ENCODE measurements at regions not wholly inside any gene's neighbourhood (a gene's known extent, or its start where the extent isn't known, plus 50 kb on each side); places are given as distances from the start of the nearest gene placed in this dataset.

- no peaks in the 10 kb centered on the region for H3K36me3 ChIP-seq (ENCODE audit: control insufficient read depth in 2 of 2, insufficient read depth in 1 of 2, low read length in 2 of 2)
- ChIA-PET POLR2A (no interaction called here), CTCF (no interaction called here)
- no peak for TF ChIP-seq ZNF645 (tag by site-specific recombination; IDR thresholded peaks at IDR 0.05)
- no peak for TF ChIP-seq EGR2 (tag by site-specific recombination; IDR thresholded peaks at IDR 0.05; ENCODE audit: low read depth)
- no peak for TF ChIP-seq ZNF37A (tag by site-specific recombination; IDR thresholded peaks at IDR 0.05)
- TF ChIP-seq PRDM10 (tag by site-specific recombination; IDR thresholded peaks at IDR 0.05), result no peak
- TF ChIP-seq ZNF561 (tag by site-specific recombination; IDR thresholded peaks at IDR 0.05; ENCODE audit: borderline replicate concordance), result no peak
- TF ChIP-seq ZNF621 (tag by site-specific recombination; IDR thresholded peaks at IDR 0.05), result no peak
- TF ChIP-seq ZFP37 (tag by site-specific recombination; IDR thresholded peaks at IDR 0.05), result no peak
- no peak overlapping the region for H3K27ac ChIP-seq (ENCODE audit: extremely low read depth, low read depth, low read length)
- H3K9me3 ChIP-seq (ENCODE audit: control insufficient read depth, insufficient read depth, low read depth, low read length), result no peaks in the 10 kb centered on the region
- no peaks in the 10 kb centered on the region for H3K4me1 ChIP-seq (ENCODE audit: control insufficient read depth, insufficient read depth, low read length)
- no peak overlapping the region for H3K4me3 ChIP-seq (ENCODE audit: low read depth, low read length)
Observed at GRCh38 chrX:43267652-43268051, 388.4 kb upstream of the MAOA start.

GRCh38 chrX:43269201-43269600, 386.9 kb upstream of the MAOA start:
- Histone ChIP-seq H3K4me3 (ENCODE audit: low read depth, low read length) (no peak overlapping the region), H3K9me3 (ENCODE audit: control insufficient read depth, insufficient read depth, low read depth, low read length) (no peaks in the 10 kb centered on the region), H3K27ac (ENCODE audit: extremely low read depth, low read depth, low read length) (no peak overlapping the region), H3K36me3 (ENCODE audit: control insufficient read depth in 2 of 2, insufficient read depth in 1 of 2, low read length in 2 of 2) (no peaks in the 10 kb centered on the region), H3K4me1 (ENCODE audit: control insufficient read depth, insufficient read depth, low read length) (no peaks in the 10 kb centered on the region)
- ChIA-PET CTCF (no interaction called here), POLR2A (no interaction called here)
- TF ChIP-seq ZNF639 (tag by site-specific recombination; IDR thresholded peaks at IDR 0.05) (no peak), ZBTB21 (tag by site-specific recombination; IDR thresholded peaks at IDR 0.05) (no peak), ZNF596 (tag by site-specific recombination; IDR thresholded peaks at IDR 0.05) (no peak), INSM2 (tag by site-specific recombination; IDR thresholded peaks at IDR 0.05) (no peak), ZNF571 (tag by site-specific recombination; IDR thresholded peaks at IDR 0.05) (no peak), SCRT1 (tag by site-specific recombination; IDR thresholded peaks at IDR 0.05; ENCODE audit: borderline replicate concordance) (no peak), ZNF175 (tag by site-specific recombination; IDR thresholded peaks at IDR 0.05) (no peak), ZBTB7A (tag by site-specific recombination; IDR thresholded peaks at IDR 0.05; ENCODE audit: low read depth) (no peak), ZNF266 (tag by site-specific recombination; IDR thresholded peaks at IDR 0.05; ENCODE audit: low read depth) (no peak), ZNF677 (tag by site-specific recombination; IDR thresholded peaks at IDR 0.05) (no peak), ZNF169 (tag by site-specific recombination; IDR thresholded peaks at IDR 0.05) (no peak), HOXD13 (CRISPR knock-in tag; IDR thresholded peaks at IDR 0.05; ENCODE audit: borderline replicate concordance) (no peak), SETDB1 (IDR thresholded peaks at IDR 0.05; ENCODE audit: insufficient read length, low read length) (no peak), ZNF623 (tag by site-specific recombination; IDR thresholded peaks at IDR 0.05) (no peak)
